GM19438 (cell line): ENCODE measurements at regions not wholly inside any gene's neighbourhood (a gene's known extent, or its start where the extent isn't known, plus 50 kb on each side); places are given as distances from the start of the nearest gene placed in this dataset.

Source experiments
- ATAC-seq: cut with Tn5 transposase; IDR thresholded peaks from one replicate; pipeline ENCODE4 v1.9.1; 2021; ENCODE audit warnings: low read depth; ENCODE audit not compliant: unreplicated experiment

DNA sequence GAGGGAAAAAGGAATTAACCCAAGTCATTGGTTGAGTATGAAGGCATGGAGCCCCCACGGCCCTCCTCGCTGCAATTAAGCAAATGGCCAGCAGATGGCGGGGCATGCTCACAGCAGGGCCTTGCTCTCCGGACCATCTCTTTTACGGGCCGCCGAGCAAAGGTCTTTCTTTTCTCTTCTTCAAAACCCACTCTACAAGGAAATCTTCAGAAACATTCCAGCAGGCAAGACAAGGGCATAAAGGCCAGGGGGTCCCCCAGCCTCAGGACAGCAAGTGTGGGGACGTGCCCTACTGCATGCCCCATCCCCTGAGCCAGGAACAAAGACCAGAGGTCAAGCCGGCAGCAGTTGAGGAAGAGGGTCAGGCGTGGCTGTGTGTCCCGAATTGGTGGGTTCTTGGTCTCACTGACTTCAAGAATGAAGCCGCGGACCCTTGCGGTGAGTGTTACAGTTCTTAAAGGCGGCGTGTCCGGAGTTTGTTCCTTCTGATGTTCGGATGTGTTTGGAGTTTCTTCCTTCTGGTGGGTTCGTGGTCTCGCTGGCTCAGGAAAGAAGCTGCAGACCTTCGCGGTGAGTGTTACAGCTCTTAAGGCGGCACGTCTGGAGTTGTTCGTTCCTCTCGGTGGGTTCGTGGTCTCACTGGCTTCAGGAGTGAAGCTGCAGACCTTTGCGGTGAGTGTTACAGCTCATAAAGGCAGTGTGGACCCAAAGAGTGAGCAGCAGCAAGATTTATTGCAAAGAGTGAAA is 59.6 kb upstream of the TOP1 start:
- peak; percentile 84 for ATAC-seq

DNA sequence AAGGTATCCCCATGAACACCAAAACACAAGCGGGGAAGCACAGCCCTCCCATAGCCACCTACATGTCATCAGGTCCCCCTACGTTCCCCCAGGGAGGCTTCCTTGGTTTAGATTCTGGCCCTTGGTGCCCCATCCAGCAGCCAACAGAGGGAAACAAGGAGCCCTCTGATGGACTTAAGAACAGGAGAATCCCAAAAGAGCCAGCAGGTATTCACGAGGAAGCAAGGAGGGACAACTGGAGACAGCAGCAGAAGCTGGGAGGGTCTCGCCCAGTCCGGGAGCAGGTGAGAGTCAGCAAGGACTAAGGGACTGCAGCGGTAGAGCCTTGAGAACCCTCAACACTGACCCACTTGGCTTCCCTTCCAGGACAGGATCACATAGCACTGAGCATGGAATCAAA is 58.4 kb upstream of the TOP1 start:
- ATAC-seq = no peak

DNA sequence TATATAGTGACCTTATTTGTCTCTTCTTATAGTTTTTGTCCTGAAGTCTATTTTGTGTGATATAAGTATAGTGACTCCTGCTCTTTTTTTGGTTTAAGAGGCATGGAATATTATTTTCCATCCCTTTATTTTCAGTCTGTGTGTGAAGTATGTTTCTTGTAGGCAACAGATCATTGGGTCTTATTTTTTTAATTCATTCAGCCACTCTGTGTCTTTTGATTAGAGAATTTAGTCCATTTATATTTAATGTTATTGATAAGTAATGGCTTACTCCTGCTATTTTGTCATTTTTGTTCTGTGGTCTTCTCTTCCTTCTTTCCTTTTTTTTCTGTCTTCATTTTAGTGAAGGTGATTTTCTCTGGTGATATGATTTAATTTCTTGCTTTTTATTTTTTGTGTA is 51.4 kb upstream of the TOP1 start:
- no peak for ATAC-seq

DNA sequence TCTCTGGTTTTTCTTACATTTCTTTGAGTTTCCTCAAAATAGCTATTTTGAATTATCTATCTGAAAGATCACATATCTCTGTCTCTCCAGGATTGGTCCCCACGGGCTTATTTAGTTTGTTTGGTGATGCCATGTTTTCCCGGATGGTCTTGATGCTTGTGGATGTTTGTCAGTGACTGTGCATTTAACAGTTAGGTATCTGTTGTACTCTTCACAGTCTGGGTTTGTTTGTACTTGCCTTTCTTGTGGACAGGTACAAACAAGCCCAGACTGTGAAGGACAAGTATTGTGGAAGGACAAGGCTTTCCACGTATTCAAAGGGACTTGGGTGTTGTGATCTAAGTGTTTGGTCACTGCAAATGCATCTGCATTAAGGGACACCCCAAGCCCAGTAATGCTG is 49.9 kb upstream of the TOP1 start:
- ATAC-seq = no peak
